ENCODE measurements at regions not wholly inside any gene's neighbourhood (a gene's known extent, or its start where the extent isn't known, plus 50 kb on each side); places are given as distances from the start of the nearest gene placed in this dataset.
"Not testable (repeated sequence)": the region's sequence is repeated elsewhere in the genome, so short reads cannot be mapped to it uniquely, and the experiment has no call there.

- 12% methylated on average over 2 of the region's 2 CpGs for WGBS (ENCODE audit: low lambda C conversion rate)
- H3K9ac ChIP-seq: no peak overlapping the region
Observed at GRCh38 chr6:6455272-6455671, 133.2 kb upstream of the LY86 start.

GRCh38 chr6:6458172-6458571 lies 130.3 kb upstream of the LY86 start:
- POLR2A ChIA-PET: no interaction called here

More at GRCh38 chr6:6455272-6455671, 133.2 kb upstream of the LY86 start:
- H3K4me2 ChIP-seq: no peak overlapping the region
- ChIA-PET CTCF (no interaction called here), POLR2A (no interaction called here)
- DNase-seq: no peak
- H3K4me3 ChIP-seq (ENCODE audit: low read depth in 2 of 2, low read length in 1 of 2): no peak overlapping the region
- no peak overlapping the region for H2AFZ ChIP-seq (ENCODE audit: low read depth)
- H3K9me2 ChIP-seq: no peaks in the 10 kb centered on the region
- no peaks in the 10 kb centered on the region for H3K9me3 ChIP-seq
- TF ChIP-seq EZH2phosphoT487 (IDR thresholded peaks at IDR 0.05; ENCODE audit: borderline replicate concordance, low read depth) (no peak), GABPA (IDR thresholded peaks at IDR 0.05; ENCODE audit: low read depth) (no peak), ELF1 (IDR thresholded peaks at IDR 0.05) (no peak), GATA2 (CRISPR knock-in tag; IDR thresholded peaks at IDR 0.05) (no peak), USF2 (IDR thresholded peaks at IDR 0.05; ENCODE audit: borderline replicate concordance, low read depth, low read length) (no peak)
- H3K27ac ChIP-seq (ENCODE audit: low read depth in 2 of 2, low read length in 1 of 2): no peak overlapping the region
- no peaks in the 10 kb centered on the region for H3K4me1 ChIP-seq (ENCODE audit: control insufficient read depth in 1 of 2, insufficient read depth in 2 of 2, low read depth in 1 of 2, low read length in 1 of 2)
- H3K79me2 ChIP-seq (ENCODE audit: insufficient read depth): no peaks in the 10 kb centered on the region
- no peaks in the 10 kb centered on the region for H3F3A ChIP-seq (replicated peaks; ENCODE audit: insufficient read depth)
- no peaks in the 10 kb centered on the region for H3K36me3 ChIP-seq (replicated peaks in 1 of 2; ENCODE audit: control insufficient read depth in 1 of 2, insufficient read depth in 2 of 2, low read length in 1 of 2)
- no peaks in the 10 kb centered on the region for H4K20me1 ChIP-seq (ENCODE audit: insufficient read depth)
- no peaks in the 10 kb centered on the region for H3K27me3 ChIP-seq (ENCODE audit: insufficient read depth)

GRCh38 chr6:6459963-6460362 lies 128.6 kb upstream of the LY86 start:
- H3K79me2 ChIP-seq (ENCODE audit: insufficient read depth); H3K9ac ChIP-seq; DNase-seq; H3K9me3 ChIP-seq; POLR2A ChIA-PET; H3K27ac ChIP-seq (ENCODE audit: low read depth in 2 of 2, low read length in 1 of 2); H4K20me1 ChIP-seq (ENCODE audit: insufficient read depth); H3K4me1 ChIP-seq (ENCODE audit: control insufficient read depth in 1 of 2, insufficient read depth in 2 of 2, low read depth in 1 of 2, low read length in 1 of 2); CTCF ChIA-PET; H3K4me3 ChIP-seq (ENCODE audit: low read depth in 2 of 2, low read length in 1 of 2); H3K36me3 ChIP-seq (replicated peaks in 1 of 2; ENCODE audit: control insufficient read depth in 1 of 2, insufficient read depth in 2 of 2, low read length in 1 of 2); H3K27me3 ChIP-seq (ENCODE audit: insufficient read depth); H3K9me2 ChIP-seq; H3K4me2 ChIP-seq; H2AFZ ChIP-seq (ENCODE audit: low read depth); H3F3A ChIP-seq (replicated peaks; ENCODE audit: insufficient read depth): not testable (repeated sequence)
- WGBS (ENCODE audit: low lambda C conversion rate): 0% methylated on average over 4 of the region's 4 CpGs

More at GRCh38 chr6:6458172-6458571, 130.3 kb upstream of the LY86 start:
- TF ChIP-seq RFX5 (IDR thresholded peaks at IDR 0.05; ENCODE audit: low read length): no peak
- no peak for TF ChIP-seq YY1 (IDR thresholded peaks at IDR 0.05; ENCODE audit: low read depth)
- no peak for TF ChIP-seq SIN3A (IDR thresholded peaks at IDR 0.05; ENCODE audit: borderline replicate concordance, low read depth, low read length)
- TF ChIP-seq SMC3 (IDR thresholded peaks at IDR 0.05; ENCODE audit: low read depth, low read length): no peak
- no peak for TF ChIP-seq FOXJ3 (CRISPR knock-in tag; IDR thresholded peaks at IDR 0.05)
- TF ChIP-seq NFIC (IDR thresholded peaks at IDR 0.05; ENCODE audit: borderline replicate concordance): no peak
- no peak for TF ChIP-seq EZH2phosphoT487 (IDR thresholded peaks at IDR 0.05; ENCODE audit: borderline replicate concordance, low read depth)
- TF ChIP-seq RAD21 (IDR thresholded peaks at IDR 0.05; ENCODE audit: low read length): no peak
- no peak for TF ChIP-seq MXI1 (IDR thresholded peaks at IDR 0.05; ENCODE audit: low read depth, low read length)
- no peak for TF ChIP-seq MAX (IDR thresholded peaks at IDR 0.05; ENCODE audit: low read depth)
- no peak for TF ChIP-seq USF2 (IDR thresholded peaks at IDR 0.05; ENCODE audit: borderline replicate concordance, low read depth, low read length)
- no peak for TF ChIP-seq RCOR1 (IDR thresholded peaks at IDR 0.05; ENCODE audit: low read length)
- no peak for TF ChIP-seq CHD2 (IDR thresholded peaks at IDR 0.05; ENCODE audit: low read length, partially characterized antibody)
- TF ChIP-seq TEAD4 (IDR thresholded peaks at IDR 0.05; ENCODE audit: borderline replicate concordance, insufficient read depth): no peak
- TF ChIP-seq GABPA (IDR thresholded peaks at IDR 0.05; ENCODE audit: low read depth): no peak
- no peak for TF ChIP-seq TCF12 (IDR thresholded peaks at IDR 0.05)
- no peak for TF ChIP-seq MEF2A (IDR thresholded peaks at IDR 0.05; ENCODE audit: borderline replicate concordance, low read depth)
- no peak for TF ChIP-seq FOSL2 (IDR thresholded peaks at IDR 0.05; ENCODE audit: borderline replicate concordance, low read depth)
- no peak for TF ChIP-seq GATA2 (CRISPR knock-in tag; IDR thresholded peaks at IDR 0.05)
- Histone ChIP-seq H3K4me2 (no peak overlapping the region), H3K36me3 (replicated peaks in 1 of 2; ENCODE audit: control insufficient read depth in 1 of 2, insufficient read depth in 2 of 2, low read length in 1 of 2) (no peaks in the 10 kb centered on the region), H3K79me2 (ENCODE audit: insufficient read depth) (no peaks in the 10 kb centered on the region), H3K9ac (no peak overlapping the region), H3K9me3 (no peaks in the 10 kb centered on the region), H3K4me3 (ENCODE audit: low read depth in 2 of 2, low read length in 1 of 2) (no peak overlapping the region), H3K27me3 (ENCODE audit: insufficient read depth) (no peaks in the 10 kb centered on the region), H2AFZ (ENCODE audit: low read depth) (no peak overlapping the region), H3K27ac (ENCODE audit: low read depth in 2 of 2, low read length in 1 of 2) (no peak overlapping the region), H4K20me1 (ENCODE audit: insufficient read depth) (no peaks in the 10 kb centered on the region), H3F3A (replicated peaks; ENCODE audit: insufficient read depth) (no peaks in the 10 kb centered on the region), H3K9me2 (no peaks in the 10 kb centered on the region), H3K4me1 (ENCODE audit: control insufficient read depth in 1 of 2, insufficient read depth in 2 of 2, low read depth in 1 of 2, low read length in 1 of 2) (no peaks in the 10 kb centered on the region)
- 23% methylated on average over 2 of the region's 2 CpGs for WGBS (ENCODE audit: low lambda C conversion rate)
- CTCF ChIA-PET: no interaction called here
- DNase-seq: no peak

All from SK-N-SH (cell line).